CD4-positive, alpha-beta T cell treated with Interleukin-4 for 1 hour (primary cell): ENCODE measurements at regions not wholly inside any gene's neighbourhood (a gene's known extent, or its start where the extent isn't known, plus 50 kb on each side); places are given as distances from the start of the nearest gene placed in this dataset.
"Not testable (repeated sequence)": the region's sequence is repeated elsewhere in the genome, so short reads cannot be mapped to it uniquely, and the experiment has no call there.

Experiments used
- DNase-seq, 2 donors: peaks; one replicate each; pipeline ENCODE4 v3.0.0-alpha.2; 2020 to 2022

DNA sequence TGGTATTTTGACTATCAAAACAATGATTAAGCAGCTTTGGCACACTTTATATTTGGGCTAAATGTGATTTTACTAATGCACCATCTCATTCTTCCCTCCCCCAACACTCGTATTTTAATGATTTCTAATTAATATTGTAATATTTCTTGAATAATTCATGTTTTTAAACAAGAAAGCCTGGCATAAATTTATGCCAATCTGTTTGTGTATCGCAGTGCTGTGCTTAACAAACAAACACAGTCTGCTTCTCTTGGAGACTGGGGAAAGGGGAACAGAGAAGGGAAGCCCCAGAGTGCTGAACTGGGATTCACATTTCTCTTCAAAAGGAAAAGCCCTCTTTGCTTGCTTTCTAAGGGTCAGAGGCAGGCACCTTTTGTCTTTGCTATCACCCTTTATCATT, 496.9 kb upstream of the STXBP6 start:
- no peak for DNase-seq

DNA sequence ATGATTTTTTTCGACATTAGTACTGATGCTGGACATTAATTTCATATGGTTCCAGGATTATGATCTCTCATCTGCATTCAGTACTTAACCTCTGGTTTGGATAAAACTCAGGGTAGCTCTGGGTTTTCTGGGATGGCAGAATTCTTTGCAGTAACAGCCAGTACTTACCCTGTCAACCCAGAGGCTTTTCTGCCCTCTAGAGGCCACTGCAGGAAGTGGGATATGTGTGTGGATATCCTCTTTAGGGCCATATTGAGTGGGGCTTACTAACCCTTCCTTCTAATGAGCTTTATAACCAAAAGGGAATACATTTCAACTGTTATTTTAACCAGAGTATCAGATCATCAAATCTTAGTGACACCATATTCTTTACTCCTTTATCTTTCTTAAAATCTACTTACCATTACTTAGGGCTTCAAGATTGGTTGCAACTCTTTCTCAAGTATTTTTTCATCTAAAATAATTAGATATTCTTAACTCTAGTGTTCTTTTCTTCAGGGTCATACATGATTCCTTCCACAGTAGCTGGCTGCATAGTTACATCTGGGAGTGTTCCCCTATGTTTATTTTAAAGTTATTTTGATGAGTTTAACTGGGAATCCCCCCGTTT, 488.0 kb upstream of the STXBP6 start:
- no peak for DNase-seq

DNA sequence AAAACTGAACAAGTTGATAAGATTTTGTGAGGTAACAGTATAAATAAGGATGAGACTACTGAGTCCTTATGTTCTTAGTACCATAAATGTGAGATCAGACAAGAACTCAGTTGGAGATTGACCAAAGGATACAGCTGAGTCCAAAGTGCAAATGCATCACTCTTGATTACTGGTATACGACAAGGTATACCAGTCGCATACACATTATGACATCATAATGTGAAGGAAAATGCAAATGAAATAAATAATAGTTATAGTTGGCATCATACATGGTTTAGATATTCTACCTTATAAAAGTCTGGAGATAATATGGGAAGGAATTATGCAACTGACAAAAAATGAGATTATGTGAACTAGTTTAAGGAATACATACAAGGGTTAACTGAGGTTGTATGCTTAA, 476.3 kb upstream of the STXBP6 start:
- no peak for DNase-seq

DNA sequence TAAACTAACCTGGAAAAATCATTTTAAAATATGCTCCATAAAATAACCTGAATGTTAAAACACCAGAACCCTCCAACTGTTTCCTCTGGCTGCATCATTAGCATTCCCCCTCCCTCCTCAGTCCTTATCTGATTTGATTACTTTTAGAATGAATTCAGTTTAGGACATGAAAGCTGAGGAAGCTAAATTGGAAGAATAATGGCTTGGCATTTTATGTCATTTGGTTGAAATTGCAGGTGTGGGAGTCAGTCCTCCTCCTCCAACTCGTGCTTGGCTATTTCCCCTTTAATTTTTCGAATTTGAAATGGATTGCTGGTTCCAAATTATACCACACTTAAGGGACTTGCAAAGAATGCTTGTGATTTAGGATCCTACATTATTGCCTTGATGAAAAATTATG, 473.0 kb upstream of the STXBP6 start:
- DNase-seq: no peak

DNA sequence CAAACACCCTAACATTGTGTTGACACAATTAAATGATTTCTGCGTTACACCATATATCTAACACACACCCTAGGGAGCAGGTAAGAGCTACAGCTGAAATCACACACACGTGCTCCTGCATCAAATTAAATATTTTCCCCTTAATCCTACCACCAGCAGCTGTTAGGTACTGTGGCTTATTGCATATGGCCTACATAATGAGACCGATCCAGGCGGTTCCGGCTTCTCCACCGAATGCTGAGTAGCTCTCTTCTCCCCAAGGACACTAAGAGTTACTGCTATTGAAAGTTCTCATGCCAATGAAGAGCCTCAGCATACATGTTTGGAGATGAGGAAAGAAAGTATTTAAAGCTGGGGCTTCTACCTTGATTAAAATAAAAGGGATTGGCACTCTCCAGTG, 472.2 kb upstream of the STXBP6 start:
- no peak for DNase-seq

DNA sequence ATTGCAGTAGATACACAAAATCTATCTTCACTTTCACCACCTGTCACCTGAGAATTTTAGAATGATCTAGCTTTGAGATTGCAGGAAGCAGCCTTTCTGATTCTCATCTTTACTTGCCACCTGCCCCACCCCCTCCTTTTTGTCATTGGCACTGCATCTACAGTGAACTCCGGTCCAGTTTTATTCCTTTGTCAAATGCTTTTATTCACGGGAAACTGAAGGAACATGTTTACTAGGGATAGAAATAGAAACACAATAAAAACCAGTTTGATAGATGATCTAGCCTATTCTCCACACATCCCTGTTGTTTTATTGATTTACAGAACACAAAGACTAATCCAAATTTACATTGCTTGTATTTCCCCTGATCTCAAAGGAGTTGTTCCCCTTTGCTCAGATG, 471.7 kb upstream of the STXBP6 start:
- DNase-seq: no peak

DNA sequence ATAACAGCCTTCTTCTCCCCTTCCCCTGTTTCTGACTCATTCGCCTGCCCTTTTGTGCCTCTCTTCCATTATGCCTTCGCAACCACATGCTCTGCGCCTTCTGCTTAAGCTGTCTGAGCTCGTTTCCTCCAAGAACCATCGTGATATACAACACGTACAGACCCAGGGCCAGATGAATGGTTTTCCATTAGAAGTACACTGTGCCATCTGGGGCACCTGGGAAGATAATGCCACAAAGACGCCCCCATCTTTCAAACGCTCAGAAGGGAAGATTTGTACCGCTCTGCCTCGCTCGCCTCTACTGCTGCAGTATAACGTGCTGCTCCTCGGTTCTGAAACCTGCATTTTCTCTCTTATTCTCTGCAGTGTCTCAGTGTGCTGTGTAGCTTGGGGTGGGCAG, 470.9 kb upstream of the STXBP6 start:
- DNase-seq: no peak

DNA sequence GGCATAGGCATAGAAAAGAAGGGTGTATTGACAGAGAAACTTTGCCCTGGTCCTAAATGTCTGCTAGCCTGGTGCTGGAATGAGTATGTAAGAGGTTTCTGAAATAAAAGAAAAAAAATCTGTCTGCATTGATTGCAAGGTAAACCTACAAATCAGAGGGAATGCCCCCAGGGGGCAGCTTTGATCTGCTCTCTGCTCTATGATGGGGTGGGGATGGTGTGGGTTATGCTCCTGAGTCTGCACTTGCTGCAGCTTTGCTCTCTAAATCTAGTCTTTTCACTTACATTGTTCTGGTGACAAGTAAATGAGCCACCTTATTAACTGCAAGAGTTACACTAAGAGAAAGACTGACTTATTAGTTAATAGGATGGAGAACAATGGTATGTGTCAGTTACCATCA, 468.4 kb upstream of the STXBP6 start:
- no peak for DNase-seq

DNA sequence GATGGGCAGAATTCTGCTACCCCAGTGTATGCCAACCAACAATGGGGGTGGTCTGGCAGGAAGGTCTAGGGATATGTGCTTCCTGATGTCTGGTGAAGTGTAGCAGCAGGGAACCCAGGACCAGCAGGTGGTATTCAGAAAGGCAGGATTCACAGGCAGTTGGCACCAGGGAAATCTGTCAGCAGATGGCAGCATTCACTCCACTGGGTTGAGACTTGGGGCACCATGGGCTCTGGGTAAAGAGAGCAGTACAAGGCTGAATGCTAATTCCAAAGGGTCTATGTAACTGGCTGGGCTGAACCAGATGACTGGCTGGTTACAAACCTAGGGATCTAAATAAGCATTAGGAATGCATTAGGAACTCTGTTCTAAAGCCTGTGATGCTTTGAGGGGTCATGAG, 466.9 kb upstream of the STXBP6 start:
- DNase-seq: no peak

DNA sequence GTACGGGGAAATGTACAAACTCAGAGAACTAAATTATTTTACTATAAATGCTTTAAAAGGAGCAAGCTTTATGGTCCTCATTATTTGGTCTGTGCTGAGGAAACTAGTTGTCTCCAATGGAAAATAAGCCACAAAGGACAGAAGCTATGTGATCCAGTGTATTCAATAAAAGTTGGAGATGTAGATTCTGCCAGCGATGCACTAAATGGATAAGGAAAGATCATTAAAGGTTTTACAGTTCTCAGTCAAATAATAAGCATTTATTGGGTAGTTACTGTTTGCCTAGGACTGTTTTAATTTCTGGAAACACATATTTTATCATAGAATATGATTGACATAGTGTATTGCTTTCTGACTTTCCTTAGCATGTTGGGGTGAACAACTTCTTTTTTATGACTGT, 458.9 kb upstream of the STXBP6 start:
- DNase-seq: no peak

DNA sequence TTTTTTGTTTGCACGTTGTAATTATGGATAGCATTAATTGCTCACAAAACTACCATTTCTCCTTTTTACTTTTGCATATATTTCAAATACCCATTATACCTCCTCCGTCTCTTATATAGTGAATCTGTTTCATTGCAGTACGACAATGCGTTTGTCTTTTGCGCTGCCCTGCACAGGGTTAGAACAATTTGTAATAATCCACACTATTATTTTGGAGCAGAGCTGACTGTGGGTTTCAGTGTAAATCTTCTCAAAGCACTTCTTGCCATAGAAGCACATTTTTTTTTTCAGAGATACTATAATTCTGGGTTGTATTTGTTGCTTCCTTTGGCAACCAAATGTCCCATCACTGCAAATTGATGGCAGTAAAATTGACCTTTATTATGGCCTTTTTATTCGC, 451.8 kb upstream of the STXBP6 start:
- DNase-seq: no peak

DNA sequence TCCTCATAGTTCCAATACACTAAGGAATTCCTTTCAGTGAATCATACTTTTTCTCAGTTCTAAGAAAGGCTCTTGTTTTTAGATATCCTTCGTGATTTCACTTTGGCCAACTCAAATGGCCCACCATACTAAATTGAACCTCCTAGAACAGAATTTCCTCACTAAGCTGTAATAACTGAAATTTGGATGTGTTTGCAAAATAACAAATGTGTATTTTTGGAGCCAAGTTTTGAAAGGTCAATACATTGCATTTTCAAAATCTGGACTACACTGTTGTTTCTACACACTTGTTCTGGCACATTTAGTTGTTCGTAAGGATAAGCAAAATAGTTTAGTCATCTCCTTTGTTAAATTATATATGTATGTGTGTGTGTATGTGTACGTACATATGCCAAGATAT, 439.0 kb upstream of the STXBP6 start:
- no peak for DNase-seq

DNA sequence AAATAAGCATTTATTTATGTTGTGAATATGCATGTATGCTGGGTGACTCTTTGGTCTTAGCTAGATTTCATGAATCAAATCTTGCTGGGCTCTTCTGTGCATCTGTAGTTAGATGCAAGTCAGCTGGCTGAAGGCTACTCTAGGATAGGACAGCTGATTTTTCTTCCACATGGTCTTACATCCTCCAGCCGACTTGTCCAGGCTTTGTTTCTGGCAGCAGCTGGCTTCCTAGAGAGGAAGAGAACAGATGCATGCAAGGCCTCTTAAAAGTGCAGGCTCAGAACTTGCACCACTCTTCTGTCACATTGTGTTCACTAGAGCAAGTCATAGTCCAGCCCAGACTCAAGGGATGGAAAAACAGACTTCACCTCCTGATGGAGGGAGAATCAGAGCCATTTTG, 435.4 kb upstream of the STXBP6 start:
- DNase-seq: no peak

DNA sequence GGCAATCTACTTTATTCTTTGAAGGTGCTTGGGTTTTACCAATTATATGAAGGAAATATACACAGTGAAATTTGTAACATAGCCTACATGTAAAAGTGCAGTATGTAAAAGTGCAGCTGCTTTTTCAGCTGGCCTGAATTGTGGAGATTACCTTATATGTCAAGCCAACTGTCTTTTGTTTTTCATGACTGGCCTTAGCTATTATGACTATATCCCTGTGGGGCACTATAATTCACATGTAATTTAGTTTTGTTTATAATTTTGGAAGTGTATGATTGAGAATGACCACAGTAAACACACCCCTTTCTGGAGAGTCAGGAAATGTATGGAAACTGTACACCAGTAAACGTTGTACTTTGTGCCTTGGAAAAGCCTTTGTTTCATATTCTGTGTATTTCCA, 435.0 kb upstream of the STXBP6 start:
- DNase-seq: no peak

DNA sequence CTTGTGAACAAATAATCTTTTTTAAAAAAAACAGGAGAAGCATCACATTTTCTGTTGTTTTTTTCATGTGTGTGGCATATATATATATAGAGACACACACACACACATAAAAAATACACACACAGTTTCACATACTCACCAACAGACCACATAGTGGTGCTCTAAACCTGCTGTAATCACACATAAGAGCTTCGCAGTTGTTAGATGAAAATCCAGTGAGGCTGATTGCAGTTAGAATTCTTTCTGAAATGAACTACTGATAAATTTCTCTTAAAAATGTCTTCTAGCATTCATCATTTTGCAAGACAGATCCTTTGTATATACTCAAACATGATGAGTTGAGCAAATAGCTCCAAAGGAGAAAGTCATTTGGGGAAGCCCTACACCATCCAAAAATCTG, 434.3 kb upstream of the STXBP6 start:
- DNase-seq: no peak

DNA sequence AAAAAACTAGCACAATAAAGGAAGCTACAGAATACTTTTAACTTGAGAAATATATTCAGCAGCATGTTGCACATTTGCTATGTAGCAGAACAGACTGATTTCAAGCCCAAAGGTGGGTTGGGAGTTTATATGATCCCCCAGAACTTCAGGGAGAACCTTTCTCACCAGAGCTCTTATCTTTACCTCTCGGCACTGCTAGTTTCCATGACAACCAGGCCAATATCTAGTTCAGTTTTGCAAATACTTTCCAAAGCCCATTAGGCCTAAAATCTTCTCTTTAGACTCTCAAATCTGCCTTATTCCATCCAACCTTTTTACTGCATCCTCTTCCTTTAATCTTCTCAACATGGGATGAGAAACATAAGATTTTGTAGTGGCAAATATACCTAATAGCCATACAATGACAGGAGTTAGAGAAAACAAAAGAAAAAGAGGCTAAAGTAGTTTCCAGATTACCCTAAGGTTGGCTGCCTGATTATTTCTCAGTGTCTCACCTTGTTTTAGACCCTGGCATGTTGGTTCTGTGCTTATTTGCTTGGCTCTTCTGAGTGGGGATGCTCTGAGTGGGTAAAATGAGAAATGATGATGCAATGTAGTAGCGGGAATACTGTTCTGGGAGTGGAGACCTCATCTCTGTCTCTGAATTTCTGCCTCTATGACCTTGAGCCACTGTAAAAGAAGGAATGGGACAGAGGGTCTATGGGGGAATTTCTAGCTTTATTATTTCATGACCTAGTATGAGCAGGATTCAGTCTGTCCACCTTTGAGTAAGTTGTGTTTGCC, 427.6 kb upstream of the STXBP6 start:
- no peak for DNase-seq

DNA sequence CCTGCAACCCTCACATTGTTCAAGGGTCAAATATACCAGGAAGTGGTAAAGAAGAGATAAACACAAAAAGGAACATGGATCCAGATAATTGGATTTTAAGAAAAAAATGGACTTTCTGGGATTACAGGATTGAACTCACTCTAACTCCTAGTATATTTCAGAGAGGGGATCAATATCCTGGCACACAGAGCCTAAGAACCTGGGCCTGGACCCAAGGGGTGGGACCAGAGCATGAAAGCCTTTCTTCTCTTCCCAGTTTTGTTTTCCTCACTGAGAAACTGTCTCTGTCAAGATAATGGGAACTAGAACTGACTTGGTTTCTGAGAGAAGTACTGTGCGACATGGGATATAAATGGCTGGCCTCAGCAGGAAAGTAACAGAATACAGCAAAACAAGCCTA, 422.8 kb upstream of the STXBP6 start:
- DNase-seq: no peak

DNA sequence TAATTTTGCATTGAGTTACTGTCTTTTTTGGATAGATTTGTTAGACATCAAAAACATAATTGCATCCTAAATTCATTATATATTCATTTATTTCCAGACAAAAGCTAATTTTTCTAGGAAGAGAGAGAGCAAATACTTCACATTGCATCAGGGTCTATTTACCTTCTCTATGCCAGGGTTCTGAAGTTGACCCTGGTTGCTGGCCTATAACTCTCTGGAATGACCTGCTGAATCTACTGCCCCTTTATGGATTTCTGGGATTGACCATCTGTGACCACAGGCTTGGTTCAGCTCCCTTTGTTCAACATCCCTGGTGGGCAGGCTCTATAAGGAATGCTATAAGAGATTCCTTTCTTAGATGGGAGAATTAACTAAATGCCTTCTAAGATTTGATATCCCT, 414.8 kb upstream of the STXBP6 start:
- DNase-seq: no peak

DNA sequence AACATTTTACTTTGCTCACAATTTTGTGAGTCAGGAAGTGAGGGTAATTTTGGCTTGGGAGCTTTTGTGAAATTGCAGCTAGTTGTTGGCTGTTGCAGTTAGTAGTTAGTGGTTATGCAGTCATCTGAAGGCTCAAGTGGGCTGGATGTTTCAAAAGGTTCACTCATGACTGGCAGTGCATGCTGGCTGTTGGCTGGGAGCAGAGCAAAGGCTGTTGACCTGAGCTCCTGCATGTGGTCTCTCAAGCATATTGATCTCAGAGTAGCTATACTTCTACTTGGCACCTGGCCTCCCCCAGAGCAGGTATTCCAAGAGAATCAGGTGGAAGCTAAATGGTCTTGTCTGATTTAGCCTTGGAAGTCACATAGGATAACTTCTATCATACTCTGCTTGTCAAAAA, 414.1 kb upstream of the STXBP6 start:
- no peak for DNase-seq

DNA sequence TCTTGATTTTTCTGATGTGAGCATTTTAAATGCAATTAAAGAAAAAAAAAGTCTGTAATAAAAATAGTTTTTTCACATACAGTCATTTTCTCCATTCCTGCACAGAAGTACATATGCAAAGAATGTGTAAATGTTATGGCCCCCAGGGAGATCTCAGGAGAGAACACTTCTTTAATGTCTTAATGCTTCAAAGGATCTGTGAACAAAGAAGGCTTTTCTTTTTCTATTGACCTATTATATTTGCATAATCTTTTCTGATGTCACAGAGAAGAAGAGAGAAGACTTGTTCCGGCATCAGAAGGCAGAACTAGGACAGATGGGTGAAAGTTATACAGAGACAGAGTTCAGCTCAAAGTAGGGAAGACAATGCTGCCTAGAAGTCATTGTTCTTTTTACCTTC, 413.5 kb upstream of the STXBP6 start:
- no peak for DNase-seq

DNA sequence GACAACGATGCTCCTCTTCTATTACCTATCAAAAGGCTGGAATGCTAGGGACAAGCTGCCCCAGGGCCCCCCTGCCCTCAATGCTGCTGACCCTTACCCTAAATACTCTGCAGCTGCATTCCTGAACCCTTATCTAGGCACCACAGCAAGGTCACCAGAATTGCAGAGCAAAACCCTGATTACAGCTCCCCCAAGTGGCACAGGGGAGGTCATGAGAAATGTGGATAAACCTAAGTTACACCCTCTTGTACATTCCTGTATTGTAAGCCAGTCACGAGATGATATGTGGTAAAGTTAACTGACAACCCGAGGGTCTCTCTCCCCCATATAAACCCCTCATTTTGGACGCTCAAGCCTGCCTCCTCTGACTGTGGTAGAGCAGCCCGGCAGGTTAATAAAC, 411.8 kb upstream of the STXBP6 start:
- no peak for DNase-seq

DNA sequence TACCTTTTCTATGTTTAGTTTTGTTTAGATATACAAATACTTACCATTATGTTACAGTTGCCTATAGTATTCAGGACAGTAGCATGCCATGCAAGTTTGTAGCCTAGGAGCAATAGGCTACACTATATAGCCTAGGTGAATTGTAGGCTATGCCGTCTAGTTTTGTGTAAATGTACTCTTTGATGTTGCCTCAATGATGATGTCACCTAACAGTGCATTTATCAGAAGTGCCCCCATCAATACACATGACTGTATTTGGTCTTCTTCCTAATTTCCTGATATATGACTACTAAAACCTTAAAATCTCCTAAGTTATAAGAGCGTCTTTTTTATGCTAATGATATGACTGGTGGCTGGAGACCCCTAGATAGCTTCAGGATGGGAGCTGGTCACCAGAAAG, 394.4 kb upstream of the STXBP6 start:
- no peak for DNase-seq

DNA sequence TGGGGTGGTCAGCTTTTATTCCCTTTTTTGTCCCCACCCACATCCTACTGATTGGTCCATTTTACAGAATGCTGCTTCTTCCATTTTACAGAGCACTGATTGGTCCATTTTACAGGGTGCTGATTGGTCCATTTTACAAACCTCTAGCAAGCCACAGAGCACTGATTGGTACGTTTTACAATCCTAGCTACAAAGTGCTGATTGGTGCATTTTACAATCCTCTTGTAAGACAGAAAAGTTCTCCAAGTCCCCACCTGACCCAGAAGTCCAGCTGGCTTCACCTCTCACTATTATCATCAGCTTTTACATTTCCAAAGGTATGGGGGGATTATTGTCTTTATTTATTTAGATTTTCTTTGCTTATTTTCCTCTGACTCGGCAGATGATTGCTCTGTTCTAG, 390.4 kb upstream of the STXBP6 start:
- DNase-seq: not testable (repeated sequence)

DNA sequence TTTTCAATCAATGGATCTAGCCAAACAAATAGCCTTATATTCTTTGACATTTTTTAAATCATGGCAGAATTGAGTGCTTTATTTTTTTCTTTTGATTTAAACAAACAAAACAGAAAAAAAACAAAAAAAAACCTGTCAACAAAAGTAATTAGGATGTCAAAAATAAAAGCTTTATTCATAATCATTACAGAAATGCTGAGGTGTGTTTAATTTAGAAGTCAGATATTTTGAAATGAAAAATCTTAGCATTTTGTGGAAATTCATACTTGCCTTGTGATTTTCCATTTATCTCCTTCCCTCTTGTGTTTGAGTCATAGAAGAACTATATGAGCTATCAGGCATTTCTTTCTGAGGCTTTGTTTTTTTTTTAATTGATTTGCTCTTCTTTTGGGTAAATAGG, 387.0 kb upstream of the STXBP6 start:
- DNase-seq: no peak

DNA sequence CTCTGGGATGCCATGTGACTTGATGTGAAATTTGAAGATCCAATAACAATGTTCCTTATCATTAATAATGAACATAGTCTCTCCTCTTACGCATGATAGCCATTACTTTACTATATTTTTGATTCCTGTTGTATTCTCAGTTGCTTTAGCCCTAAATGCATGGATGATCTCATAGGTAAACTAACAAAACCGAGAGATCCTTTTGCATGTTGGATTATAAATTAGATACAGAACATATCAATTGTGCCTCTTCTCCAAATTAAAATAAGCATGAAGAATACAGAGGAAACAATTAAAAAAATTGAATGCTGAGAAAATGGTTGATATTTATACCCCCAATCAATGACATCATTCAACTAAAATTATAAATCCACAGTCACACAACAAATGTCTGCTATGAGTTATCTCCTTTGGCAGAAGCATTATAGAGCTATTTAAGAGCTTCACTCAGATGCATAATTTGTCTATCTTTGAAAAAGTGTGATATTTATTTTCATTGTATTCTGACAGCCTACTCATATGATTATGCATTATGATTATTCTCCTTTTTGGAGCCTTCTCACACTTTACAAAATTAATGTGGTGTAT, 386.4 kb upstream of the STXBP6 start:
- no peak for DNase-seq
